Panc1 (cell line): ENCODE measurements at regions not wholly inside any gene's neighbourhood (a gene's known extent, or its start where the extent isn't known, plus 50 kb on each side); places are given as distances from the start of the nearest gene placed in this dataset.

Experiments
- TF ChIP-seq, protein P1 (sequence below): fragments of 450-650 bp; IDR thresholded peaks from 2 replicates; pipeline ENCODE4 v1.5.1; 2017; ENCODE audit warnings: mild to moderate bottlenecking
- TF ChIP-seq, protein P2 (sequence below), 2 experiments: IDR thresholded peaks; 2 replicates each; pipeline ENCODE4 v1.6.1; 2011 to 2012; ENCODE audit warnings: low read depth in 2 of 2, control low read depth in 1 of 2, low read length in 1 of 2, mild to moderate bottlenecking in 1 of 2, moderate library complexity in 1 of 2; ENCODE audit not compliant: insufficient read depth in 1 of 2

- TF ChIP-seq, protein P1, sequence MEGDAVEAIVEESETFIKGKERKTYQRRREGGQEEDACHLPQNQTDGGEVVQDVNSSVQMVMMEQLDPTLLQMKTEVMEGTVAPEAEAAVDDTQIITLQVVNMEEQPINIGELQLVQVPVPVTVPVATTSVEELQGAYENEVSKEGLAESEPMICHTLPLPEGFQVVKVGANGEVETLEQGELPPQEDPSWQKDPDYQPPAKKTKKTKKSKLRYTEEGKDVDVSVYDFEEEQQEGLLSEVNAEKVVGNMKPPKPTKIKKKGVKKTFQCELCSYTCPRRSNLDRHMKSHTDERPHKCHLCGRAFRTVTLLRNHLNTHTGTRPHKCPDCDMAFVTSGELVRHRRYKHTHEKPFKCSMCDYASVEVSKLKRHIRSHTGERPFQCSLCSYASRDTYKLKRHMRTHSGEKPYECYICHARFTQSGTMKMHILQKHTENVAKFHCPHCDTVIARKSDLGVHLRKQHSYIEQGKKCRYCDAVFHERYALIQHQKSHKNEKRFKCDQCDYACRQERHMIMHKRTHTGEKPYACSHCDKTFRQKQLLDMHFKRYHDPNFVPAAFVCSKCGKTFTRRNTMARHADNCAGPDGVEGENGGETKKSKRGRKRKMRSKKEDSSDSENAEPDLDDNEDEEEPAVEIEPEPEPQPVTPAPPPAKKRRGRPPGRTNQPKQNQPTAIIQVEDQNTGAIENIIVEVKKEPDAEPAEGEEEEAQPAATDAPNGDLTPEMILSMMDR: no peak
- TF ChIP-seq, protein P2, sequence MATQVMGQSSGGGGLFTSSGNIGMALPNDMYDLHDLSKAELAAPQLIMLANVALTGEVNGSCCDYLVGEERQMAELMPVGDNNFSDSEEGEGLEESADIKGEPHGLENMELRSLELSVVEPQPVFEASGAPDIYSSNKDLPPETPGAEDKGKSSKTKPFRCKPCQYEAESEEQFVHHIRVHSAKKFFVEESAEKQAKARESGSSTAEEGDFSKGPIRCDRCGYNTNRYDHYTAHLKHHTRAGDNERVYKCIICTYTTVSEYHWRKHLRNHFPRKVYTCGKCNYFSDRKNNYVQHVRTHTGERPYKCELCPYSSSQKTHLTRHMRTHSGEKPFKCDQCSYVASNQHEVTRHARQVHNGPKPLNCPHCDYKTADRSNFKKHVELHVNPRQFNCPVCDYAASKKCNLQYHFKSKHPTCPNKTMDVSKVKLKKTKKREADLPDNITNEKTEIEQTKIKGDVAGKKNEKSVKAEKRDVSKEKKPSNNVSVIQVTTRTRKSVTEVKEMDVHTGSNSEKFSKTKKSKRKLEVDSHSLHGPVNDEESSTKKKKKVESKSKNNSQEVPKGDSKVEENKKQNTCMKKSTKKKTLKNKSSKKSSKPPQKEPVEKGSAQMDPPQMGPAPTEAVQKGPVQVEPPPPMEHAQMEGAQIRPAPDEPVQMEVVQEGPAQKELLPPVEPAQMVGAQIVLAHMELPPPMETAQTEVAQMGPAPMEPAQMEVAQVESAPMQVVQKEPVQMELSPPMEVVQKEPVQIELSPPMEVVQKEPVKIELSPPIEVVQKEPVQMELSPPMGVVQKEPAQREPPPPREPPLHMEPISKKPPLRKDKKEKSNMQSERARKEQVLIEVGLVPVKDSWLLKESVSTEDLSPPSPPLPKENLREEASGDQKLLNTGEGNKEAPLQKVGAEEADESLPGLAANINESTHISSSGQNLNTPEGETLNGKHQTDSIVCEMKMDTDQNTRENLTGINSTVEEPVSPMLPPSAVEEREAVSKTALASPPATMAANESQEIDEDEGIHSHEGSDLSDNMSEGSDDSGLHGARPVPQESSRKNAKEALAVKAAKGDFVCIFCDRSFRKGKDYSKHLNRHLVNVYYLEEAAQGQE (IDR thresholded peaks at IDR 0.05; ENCODE audit: insufficient read depth in 1 of 2, low read depth in 2 of 2, low read length in 1 of 2): no peak
Measured at GRCh38 chr17:53948323-53948722, 125.6 kb downstream of the KIF2B start.
